MM.1S (cell line): ENCODE measurements at regions not wholly inside any gene's neighbourhood (a gene's known extent, or its start where the extent isn't known, plus 50 kb on each side); places are given as distances from the start of the nearest gene placed in this dataset.

Source experiments
- DNase-seq: peaks from one replicate; pipeline ENCODE4 v3.0.0-alpha.2; 2015
- H2AFZ ChIP-seq: fragments of 300-600 bp; sonication (generic); 2 replicates; pipeline ENCODE4 v1.6.0; 2016; ENCODE audit warnings: antibody characterized with exemption, low read length
- H3F3A ChIP-seq: fragments of 300-600 bp; sonication (generic); 2 replicates; pipeline ENCODE4 v1.6.1; 2016; ENCODE audit warnings: mild to moderate bottlenecking, antibody characterized with exemption, low read length, moderate library complexity, mixed read lengths; ENCODE audit not compliant: insufficient read depth
- H3K27ac ChIP-seq: fragments of 300-600 bp; sonication (generic); 2 replicates; pipeline ENCODE4 v1.5.1; 2016; ENCODE audit warnings: mild to moderate bottlenecking, low read length
- H3K27me3 ChIP-seq: fragments of 300-600 bp; sonication (generic); replicated peaks from 2 replicates; pipeline ENCODE4 v1.6.0; 2016; ENCODE audit warnings: low read length; ENCODE audit not compliant: insufficient read depth
- H3K36me3 ChIP-seq: fragments of 300-600 bp; sonication (generic); replicated peaks from 2 replicates; pipeline ENCODE4 v1.6.1; 2016; ENCODE audit warnings: mild to moderate bottlenecking, low read length, mixed read lengths; ENCODE audit not compliant: insufficient read depth
- H3K4me1 ChIP-seq: fragments of 300-600 bp; sonication (generic); 2 replicates; pipeline ENCODE4 v1.6.1; 2016; ENCODE audit warnings: low read length, mixed read lengths
- H3K4me2 ChIP-seq: fragments of 300-600 bp; sonication (generic); 2 replicates; pipeline ENCODE4 v1.6.0; 2016; ENCODE audit warnings: low read depth, low read length
- H3K4me3 ChIP-seq: fragments of 300-600 bp; sonication (generic); 2 replicates; pipeline ENCODE4 v1.5.1; 2016; ENCODE audit warnings: low read length, mixed read lengths
- H3K79me2 ChIP-seq: fragments of 300-600 bp; sonication (generic); 2 replicates; pipeline ENCODE4 v1.6.1; 2016; ENCODE audit warnings: mixed run types, low read length, mixed read lengths
- H3K9ac ChIP-seq: fragments of 300-600 bp; sonication (generic); 2 replicates; pipeline ENCODE4 v1.6.1; 2016; ENCODE audit warnings: low read length, mixed read lengths
- H3K9me2 ChIP-seq: fragments of 300-600 bp; sonication (generic); replicated peaks from 2 replicates; pipeline ENCODE4 v1.6.1; 2016; ENCODE audit warnings: mild to moderate bottlenecking, low read length, mixed read lengths; ENCODE audit not compliant: insufficient read depth
- H3K9me3 ChIP-seq: fragments of 300-600 bp; sonication (generic); replicated peaks from 2 replicates; pipeline ENCODE4 v1.6.1; 2016; ENCODE audit warnings: mild to moderate bottlenecking, low read length, mixed read lengths; ENCODE audit not compliant: insufficient read depth
- H4K20me1 ChIP-seq: fragments of 300-600 bp; sonication (generic); 2 replicates; pipeline ENCODE4 v1.6.1; 2016; ENCODE audit warnings: mild to moderate bottlenecking, low read length, moderate library complexity, mixed read lengths; ENCODE audit not compliant: insufficient read depth
- CTCF ChIP-seq: fragments of 300-600 bp; sonication (generic); IDR thresholded peaks from 2 replicates; pipeline ENCODE4 v1.5.1; 2016; ENCODE audit warnings: antibody characterized with exemption, low read length, mixed read lengths
- EZH2 ChIP-seq: fragments of 300-600 bp; sonication (generic); optimal IDR thresholded peaks from 2 replicates; pipeline ENCODE3; 2017; ENCODE audit warnings: low read depth, mild to moderate bottlenecking, antibody characterized with exemption, low read length, mixed read lengths
- EZH2phosphoT487 ChIP-seq: fragments of 300-600 bp; sonication (generic); IDR thresholded peaks from 2 replicates; pipeline ENCODE4 v1.6.1; 2018; ENCODE audit warnings: antibody characterized with exemption, low read length

DNA sequence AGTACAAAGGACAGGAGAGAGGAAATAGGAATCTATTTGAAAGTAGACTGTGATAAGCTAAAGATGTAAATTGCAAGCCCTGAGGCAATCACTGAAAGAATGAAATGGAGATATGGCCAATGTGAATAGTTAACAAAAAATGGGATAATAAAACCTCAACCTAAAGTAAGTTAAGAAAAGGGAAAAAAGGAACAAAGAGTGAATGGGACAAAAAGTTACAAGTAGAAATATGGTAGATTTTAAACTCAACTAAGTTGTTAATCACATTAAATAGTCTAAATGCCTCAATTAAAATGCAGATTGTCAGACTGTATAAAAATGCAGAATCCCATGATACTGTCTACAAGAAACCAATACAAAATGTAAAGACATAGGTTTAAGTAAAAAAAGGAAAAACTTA, 165.2 kb upstream of the RBMS1 start:
- TF ChIP-seq EZH2, result no peak
- no peak for TF ChIP-seq CTCF
- no peak for TF ChIP-seq EZH2phosphoT487
- Histone ChIP-seq H3K4me3 (no peak overlapping the region), H3K27me3 (no peaks in the 10 kb centered on the region), H3K9ac (no peak overlapping the region), H3K79me2 (no peaks in the 10 kb centered on the region), H3K36me3 (no peaks in the 10 kb centered on the region), H3K4me2 (no peak overlapping the region), H3K4me1 (no peaks in the 10 kb centered on the region), H3K27ac (no peak overlapping the region), H4K20me1 (no peaks in the 10 kb centered on the region), H3K9me3 (no peaks in the 10 kb centered on the region), H3K9me2 (no peaks in the 10 kb centered on the region), H3F3A (no peaks in the 10 kb centered on the region), H2AFZ (no peak overlapping the region)
- DNase-seq, result no peak

- Histone ChIP-seq H3K27me3 (no peaks in the 10 kb centered on the region), H4K20me1 (no peaks in the 10 kb centered on the region), H3K9me3 (no peaks in the 10 kb centered on the region), H3K4me1 (peaks cover 2% of the 10 kb centered on the region), H3K79me2 (no peaks in the 10 kb centered on the region), H3K9ac (no peak overlapping the region), H3K36me3 (no peaks in the 10 kb centered on the region), H3K4me2 (no peak overlapping the region), H3K4me3 (no peak overlapping the region), H2AFZ (no peak overlapping the region), H3F3A (0 out of 2 replicates have a peak, but pooled peaks cover under 1% of the 10 kb centered on the region), H3K27ac (no peak overlapping the region), H3K9me2 (no peaks in the 10 kb centered on the region)
- DNase-seq, result no peak
- TF ChIP-seq EZH2phosphoT487 (no peak), EZH2 (no peak), CTCF (no peak)
Measured at GRCh38 chr2:160660741-160661140, 167.1 kb upstream of the RBMS1 start.

DNA sequence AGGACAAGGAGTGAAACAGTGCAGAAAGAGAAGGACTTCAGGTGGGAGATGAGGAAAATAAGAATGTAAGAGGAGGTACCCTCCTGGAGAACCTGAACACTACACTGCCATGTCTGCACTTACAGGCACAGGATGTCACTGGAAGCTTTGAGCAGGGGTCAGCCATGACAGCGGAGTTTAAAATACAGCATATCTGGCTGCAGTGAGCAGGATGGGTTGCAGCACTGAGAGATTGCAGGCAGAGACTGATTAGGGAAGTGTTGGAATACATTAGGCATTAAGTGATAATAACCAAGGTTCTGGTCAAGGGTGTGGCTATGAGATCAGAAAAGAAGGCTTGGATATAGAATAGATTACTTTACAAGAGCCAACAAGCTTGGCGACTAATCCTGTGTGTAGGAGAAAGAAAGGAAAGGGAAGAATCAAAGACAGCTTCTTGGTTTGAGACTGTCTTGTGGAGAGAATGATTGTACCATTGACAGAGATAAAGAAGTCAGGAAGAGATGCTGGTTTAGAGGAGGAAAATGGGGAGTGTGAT, 171.1 kb upstream of the RBMS1 start:
- no peak for DNase-seq
- Histone ChIP-seq H3K4me1 (peaks cover 10% of the 10 kb centered on the region), H3K36me3 (no peaks in the 10 kb centered on the region), H3K4me2 (no peak overlapping the region), H3K4me3 (no peak overlapping the region), H3K9ac (no peak overlapping the region), H4K20me1 (no peaks in the 10 kb centered on the region), H3K79me2 (no peaks in the 10 kb centered on the region), H3K9me3 (no peaks in the 10 kb centered on the region), H3K9me2 (no peaks in the 10 kb centered on the region), H3F3A (peaks cover 21% of the 10 kb centered on the region), H3K27ac (no peak overlapping the region), H2AFZ (no peak overlapping the region), H3K27me3 (no peaks in the 10 kb centered on the region)
- TF ChIP-seq CTCF (no peak), EZH2 (no peak), EZH2phosphoT487 (no peak)
